ENCODE measurements at regions not wholly inside any gene's neighbourhood (a gene's known extent, or its start where the extent isn't known, plus 50 kb on each side); places are given as distances from the start of the nearest gene placed in this dataset.

DNA sequence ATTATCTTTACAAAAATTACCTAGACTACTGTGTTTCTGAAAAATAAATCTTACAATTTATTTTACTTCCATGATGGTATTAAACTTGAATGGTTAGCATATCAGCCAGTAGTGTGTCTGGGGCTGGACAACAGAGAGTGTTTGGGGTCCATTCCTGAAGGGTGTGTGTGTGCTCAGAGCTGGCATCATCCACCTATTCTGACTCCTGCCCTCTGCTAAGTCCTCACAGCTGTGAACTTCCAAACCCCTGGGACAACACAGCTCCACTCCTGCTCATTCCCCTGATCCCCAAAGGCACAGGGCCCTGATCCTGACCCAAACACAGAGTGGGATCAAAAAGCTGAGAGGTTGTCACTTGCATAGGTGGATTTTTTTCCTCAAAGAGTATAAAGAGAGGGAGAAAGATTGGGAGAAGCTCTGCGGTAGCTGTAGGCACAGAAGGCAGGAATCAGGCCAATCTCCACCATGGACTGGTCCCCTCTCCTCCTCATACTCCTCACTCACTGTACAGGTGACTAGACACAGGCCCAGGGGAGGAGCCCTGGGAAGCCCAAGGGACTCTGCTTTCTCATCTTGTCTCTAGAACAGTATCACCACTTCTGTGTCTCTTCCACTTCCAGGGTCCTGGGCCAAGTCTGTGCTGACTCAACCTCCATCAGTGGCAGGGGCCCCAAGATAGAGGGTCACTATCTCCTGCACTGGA lies 55.7 kb upstream of the TOP3B start:
- Histone ChIP-seq H3K9me3 (no peaks in the 10 kb centered on the region), H3K4me3 (no peak overlapping the region), H3K36me3 (no peaks in the 10 kb centered on the region), H3K27me3 (peaks cover 0 to 11% (median 0%) of the 10 kb centered on the region in 4 donors), H3K27ac (no peak overlapping the region), H3K4me1 (no peaks in the 10 kb centered on the region)
- DNase-seq, result no peak
- 100% methylated on average over 1 of the region's 1 CpG; no CpG with 5 or more reads in 1 of the 2 donors for WGBS, 2 donors
- TF ChIP-seq, protein P1, sequence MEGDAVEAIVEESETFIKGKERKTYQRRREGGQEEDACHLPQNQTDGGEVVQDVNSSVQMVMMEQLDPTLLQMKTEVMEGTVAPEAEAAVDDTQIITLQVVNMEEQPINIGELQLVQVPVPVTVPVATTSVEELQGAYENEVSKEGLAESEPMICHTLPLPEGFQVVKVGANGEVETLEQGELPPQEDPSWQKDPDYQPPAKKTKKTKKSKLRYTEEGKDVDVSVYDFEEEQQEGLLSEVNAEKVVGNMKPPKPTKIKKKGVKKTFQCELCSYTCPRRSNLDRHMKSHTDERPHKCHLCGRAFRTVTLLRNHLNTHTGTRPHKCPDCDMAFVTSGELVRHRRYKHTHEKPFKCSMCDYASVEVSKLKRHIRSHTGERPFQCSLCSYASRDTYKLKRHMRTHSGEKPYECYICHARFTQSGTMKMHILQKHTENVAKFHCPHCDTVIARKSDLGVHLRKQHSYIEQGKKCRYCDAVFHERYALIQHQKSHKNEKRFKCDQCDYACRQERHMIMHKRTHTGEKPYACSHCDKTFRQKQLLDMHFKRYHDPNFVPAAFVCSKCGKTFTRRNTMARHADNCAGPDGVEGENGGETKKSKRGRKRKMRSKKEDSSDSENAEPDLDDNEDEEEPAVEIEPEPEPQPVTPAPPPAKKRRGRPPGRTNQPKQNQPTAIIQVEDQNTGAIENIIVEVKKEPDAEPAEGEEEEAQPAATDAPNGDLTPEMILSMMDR (IDR thresholded peaks at IDR 0.05), result no peak
- no peak for TF ChIP-seq POLR2A (IDR thresholded peaks at IDR 0.05)
- intact Hi-C loops (cut with DNase I), result no loop called here

DNA sequence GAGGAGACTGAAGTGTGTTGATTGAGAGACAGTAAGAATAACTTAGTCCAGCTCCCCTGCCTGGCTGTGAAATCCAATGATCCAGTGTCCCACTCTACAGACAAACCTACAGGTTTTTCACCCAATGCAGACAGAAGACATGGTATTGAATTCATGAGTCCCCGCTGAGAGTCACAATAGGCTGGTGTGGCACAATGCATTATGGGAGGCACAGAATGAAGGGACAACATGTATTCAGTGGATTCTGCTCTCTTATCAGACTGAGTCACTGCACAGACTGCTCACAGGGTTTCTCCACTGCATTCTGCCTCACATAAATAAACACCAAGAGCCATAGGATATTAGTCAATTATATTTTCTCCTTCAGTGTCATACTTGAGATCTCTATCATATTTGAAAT lies 55.2 kb upstream of the TOP3B start:
- no peak overlapping the region for H3K27ac ChIP-seq
- WGBS, 2 donors, result 44 to 50% methylated on average over 1 of the region's 1 CpG
- DNase-seq, result no peak
- intact Hi-C loops (cut with DNase I), result no loop called here
- TF ChIP-seq, protein P1 (IDR thresholded peaks at IDR 0.05), result no peak
- TF ChIP-seq POLR2A (IDR thresholded peaks at IDR 0.05), result no peak
- peaks cover 0 to 14% (median 0%) of the 10 kb centered on the region in 4 donors for H3K27me3 ChIP-seq
- H3K4me1 ChIP-seq, result no peaks in the 10 kb centered on the region
- no peaks in the 10 kb centered on the region for H3K9me3 ChIP-seq
- no peak overlapping the region for H3K4me3 ChIP-seq
- no peaks in the 10 kb centered on the region for H3K36me3 ChIP-seq

GRCh38 chr22:22037229-22037628 lies 54.6 kb upstream of the TOP3B start:
- H3K27me3 ChIP-seq, result peaks cover 0 to 14% (median 0%) of the 10 kb centered on the region in 4 donors
- H3K27ac ChIP-seq, result no peak overlapping the region
- no peak for DNase-seq
- no peak overlapping the region for H3K4me3 ChIP-seq
- no peaks in the 10 kb centered on the region for H3K9me3 ChIP-seq
- no peaks in the 10 kb centered on the region for H3K4me1 ChIP-seq
- TF ChIP-seq POLR2A (IDR thresholded peaks at IDR 0.05), result no peak
- TF ChIP-seq, protein P1 (IDR thresholded peaks at IDR 0.05), result no peak
- intact Hi-C loops (cut with DNase I), result no loop called here
- H3K36me3 ChIP-seq, result no peaks in the 10 kb centered on the region

DNA sequence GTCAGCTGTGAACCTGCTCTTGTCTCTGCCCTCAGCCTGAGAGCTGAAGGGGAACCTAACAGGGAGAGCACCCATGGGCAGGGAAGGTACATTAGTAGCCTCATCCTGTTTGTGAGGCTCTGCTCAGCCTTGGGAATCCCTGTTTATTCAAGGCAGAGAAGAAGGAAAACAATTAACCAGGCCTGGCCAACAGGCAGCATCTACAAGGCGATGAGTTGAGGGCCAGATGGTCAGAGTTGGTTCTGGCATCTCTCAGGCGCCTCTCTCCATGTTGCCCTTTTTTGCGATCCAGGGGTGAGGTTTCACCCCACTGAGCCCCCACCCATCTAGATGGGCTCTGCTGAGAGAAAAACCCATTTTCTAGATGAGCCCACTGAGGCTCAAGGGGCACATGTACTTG lies 54.0 kb upstream of the TOP3B start:
- no peak overlapping the region for H3K27ac ChIP-seq
- no peak for TF ChIP-seq POLR2A (IDR thresholded peaks at IDR 0.05)
- TF ChIP-seq, protein P1 (IDR thresholded peaks at IDR 0.05), result no peak
- H3K36me3 ChIP-seq, result no peaks in the 10 kb centered on the region
- H3K9me3 ChIP-seq, result no peaks in the 10 kb centered on the region
- H3K4me1 ChIP-seq, result no peaks in the 10 kb centered on the region
- intact Hi-C loops (cut with DNase I), result no loop called here
- H3K4me3 ChIP-seq, result no peak overlapping the region
- WGBS, 2 donors, result 78 to 90% methylated on average over 3 of the region's 3 CpGs
- DNase-seq, result no peak
- H3K27me3 ChIP-seq, result peaks cover 0 to 14% (median 0%) of the 10 kb centered on the region in 4 donors

DNA sequence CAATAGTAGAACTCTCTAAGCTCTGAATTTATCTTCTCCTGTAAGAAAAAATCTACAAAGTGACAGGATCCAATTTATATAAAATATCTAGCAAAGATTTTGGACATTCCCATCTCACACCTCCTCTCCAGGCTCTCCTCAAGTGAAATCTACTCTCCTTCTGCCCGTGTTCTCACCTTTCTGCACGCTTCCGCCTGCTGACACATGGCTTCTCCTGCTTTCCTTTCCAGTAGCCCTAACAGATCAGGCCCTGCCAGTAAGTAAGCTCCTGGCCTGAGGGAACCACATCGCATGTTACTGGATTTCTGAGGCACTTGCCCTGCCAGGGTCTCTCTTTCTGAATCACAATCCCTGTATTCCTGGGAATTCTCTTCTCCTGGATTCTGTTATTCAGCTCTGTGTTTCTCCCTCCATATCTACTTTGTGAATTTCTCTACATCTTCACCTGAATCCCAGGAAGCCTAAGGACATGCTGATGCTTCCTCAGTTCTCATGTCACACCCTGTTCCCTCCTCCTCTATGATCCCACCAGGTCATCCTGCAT lies 53.3 kb upstream of the TOP3B start:
- intact Hi-C loops (cut with DNase I), result no loop called here
- no peak overlapping the region for H3K4me3 ChIP-seq
- 83 to 85% methylated on average over 4 of the region's 4 CpGs for WGBS, 2 donors

More for the DNA sequence above, 53.3 kb upstream of the TOP3B start:
- no peaks in the 10 kb centered on the region for H3K9me3 ChIP-seq
- no peak for TF ChIP-seq POLR2A (IDR thresholded peaks at IDR 0.05)
- TF ChIP-seq, protein P1 (IDR thresholded peaks at IDR 0.05), result no peak
- peaks cover 0 to 14% (median 0%) of the 10 kb centered on the region in 4 donors for H3K27me3 ChIP-seq
- H3K27ac ChIP-seq, result no peak overlapping the region
- peaks cover 0 to under 1% (median 0%) of the 10 kb centered on the region in 3 donors for H3K4me1 ChIP-seq
- H3K36me3 ChIP-seq, result no peaks in the 10 kb centered on the region
- no peak for DNase-seq
